ENCODE measurements at regions not wholly inside any gene's neighbourhood (a gene's known extent, or its start where the extent isn't known, plus 50 kb on each side); places are given as distances from the start of the nearest gene placed in this dataset.

- Histone ChIP-seq H3K4me2 (ENCODE audit: extremely low read depth, insufficient read depth, low read length) (no peak overlapping the region), H3K4me1 (ENCODE audit: control insufficient read depth, extremely low read depth, insufficient read depth, low read length) (no peaks in the 10 kb centered on the region), H3K9me3 (ENCODE audit: control insufficient read depth, insufficient read depth, low read depth, low read length) (no peaks in the 10 kb centered on the region), H3K36me3 (ENCODE audit: control insufficient read depth, insufficient read depth, low read length) (no peaks in the 10 kb centered on the region), H4K20me1 (ENCODE audit: control insufficient read depth, extremely low read depth, insufficient read depth, low read length) (no peaks in the 10 kb centered on the region), H3K27me3 (ENCODE audit: control insufficient read depth, insufficient read depth, low read length) (no peaks in the 10 kb centered on the region), H3K79me2 (ENCODE audit: control insufficient read depth, insufficient read depth, low read length) (no peaks in the 10 kb centered on the region), H2AFZ (ENCODE audit: low read length) (no peak overlapping the region), H3K27ac (ENCODE audit: insufficient read depth, low read length) (no peak overlapping the region), H3K4me3 (replicated peaks in 1 of 4; ENCODE audit: control extremely low read depth in 1 of 4, insufficient read depth in 1 of 4, low read depth in 3 of 4, low read length in 4 of 4) (no peak overlapping the region), H3K9ac (ENCODE audit: insufficient read depth, low read length) (no peak overlapping the region)
- DNase-seq (ENCODE audit: low read depth in 2 of 2): no peak
- no peak for TF ChIP-seq CTCF (conservative IDR thresholded peaks at IDR 0.05 in 1 of 2, IDR thresholded peaks at IDR 0.05 in 1 of 2; ENCODE audit: low read depth in 1 of 2, low read length in 2 of 2)
- TF ChIP-seq EZH2 (IDR thresholded peaks at IDR 0.05; ENCODE audit: low read length, missing control alignments): no peak
Observed at GRCh38 chr5:28903643-28904042, 1865.3 kb upstream of the CDH9 start.

DNA sequence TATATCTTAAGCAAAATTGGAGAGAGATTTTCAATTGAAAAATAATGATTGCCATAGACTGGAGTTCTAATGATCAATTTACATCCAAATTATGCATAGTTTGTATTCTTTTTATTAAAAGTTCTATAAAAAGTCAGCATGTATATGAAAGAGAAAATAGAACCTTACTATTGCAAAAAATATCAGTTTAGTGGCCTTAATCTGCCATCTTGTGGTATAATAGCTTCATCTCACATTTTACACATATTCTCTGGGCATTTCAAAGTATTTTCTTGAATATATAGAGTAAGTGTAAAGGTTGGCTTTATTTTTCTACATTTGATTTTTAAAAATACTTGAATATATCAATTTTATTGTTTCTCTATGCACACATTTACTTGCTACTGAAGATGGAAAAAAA lies 1858.6 kb upstream of the CDH9 start:
- Histone ChIP-seq H3K9me3 (ENCODE audit: control insufficient read depth, insufficient read depth, low read depth, low read length) (no peaks in the 10 kb centered on the region), H3K4me1 (ENCODE audit: control insufficient read depth, extremely low read depth, insufficient read depth, low read length) (no peaks in the 10 kb centered on the region), H3K4me3 (replicated peaks in 1 of 4; ENCODE audit: control extremely low read depth in 1 of 4, insufficient read depth in 1 of 4, low read depth in 3 of 4, low read length in 4 of 4) (no peak overlapping the region), H3K27me3 (ENCODE audit: control insufficient read depth, insufficient read depth, low read length) (no peaks in the 10 kb centered on the region), H3K79me2 (ENCODE audit: control insufficient read depth, insufficient read depth, low read length) (no peaks in the 10 kb centered on the region), H3K4me2 (ENCODE audit: extremely low read depth, insufficient read depth, low read length) (no peak overlapping the region), H2AFZ (ENCODE audit: low read length) (no peak overlapping the region), H3K27ac (ENCODE audit: insufficient read depth, low read length) (no peak overlapping the region), H3K36me3 (ENCODE audit: control insufficient read depth, insufficient read depth, low read length) (no peaks in the 10 kb centered on the region), H3K9ac (ENCODE audit: insufficient read depth, low read length) (no peak overlapping the region), H4K20me1 (ENCODE audit: control insufficient read depth, extremely low read depth, insufficient read depth, low read length) (no peaks in the 10 kb centered on the region)
- no peak for DNase-seq (ENCODE audit: low read depth in 2 of 2)
- no peak for TF ChIP-seq EZH2 (IDR thresholded peaks at IDR 0.05; ENCODE audit: low read length, missing control alignments)
- no peak for TF ChIP-seq CTCF (conservative IDR thresholded peaks at IDR 0.05 in 1 of 2, IDR thresholded peaks at IDR 0.05 in 1 of 2; ENCODE audit: low read depth in 1 of 2, low read length in 2 of 2)

GRCh38 chr5:28880936-28881335 lies 1842.5 kb upstream of the CDH9 start:
- Histone ChIP-seq H4K20me1 (ENCODE audit: control insufficient read depth, extremely low read depth, insufficient read depth, low read length) (no peaks in the 10 kb centered on the region), H3K27me3 (ENCODE audit: control insufficient read depth, insufficient read depth, low read length) (no peaks in the 10 kb centered on the region), H3K9ac (ENCODE audit: insufficient read depth, low read length) (no peak overlapping the region), H3K79me2 (ENCODE audit: control insufficient read depth, insufficient read depth, low read length) (no peaks in the 10 kb centered on the region), H2AFZ (ENCODE audit: low read length) (no peak overlapping the region), H3K4me2 (ENCODE audit: extremely low read depth, insufficient read depth, low read length) (no peak overlapping the region), H3K36me3 (ENCODE audit: control insufficient read depth, insufficient read depth, low read length) (no peaks in the 10 kb centered on the region), H3K27ac (ENCODE audit: insufficient read depth, low read length) (no peak overlapping the region), H3K9me3 (ENCODE audit: control insufficient read depth, insufficient read depth, low read depth, low read length) (no peaks in the 10 kb centered on the region), H3K4me3 (replicated peaks in 1 of 4; ENCODE audit: control extremely low read depth in 1 of 4, insufficient read depth in 1 of 4, low read depth in 3 of 4, low read length in 4 of 4) (no peak overlapping the region), H3K4me1 (ENCODE audit: control insufficient read depth, extremely low read depth, insufficient read depth, low read length) (no peaks in the 10 kb centered on the region)
- TF ChIP-seq CTCF (conservative IDR thresholded peaks at IDR 0.05 in 1 of 2, IDR thresholded peaks at IDR 0.05 in 1 of 2; ENCODE audit: low read depth in 1 of 2, low read length in 2 of 2): no peak
- no peak for TF ChIP-seq EZH2 (IDR thresholded peaks at IDR 0.05; ENCODE audit: low read length, missing control alignments)
- no peak for DNase-seq (ENCODE audit: low read depth in 2 of 2)

Measured in fibroblast of lung (primary cell).